ENCODE measurements at regions not wholly inside any gene's neighbourhood (a gene's known extent, or its start where the extent isn't known, plus 50 kb on each side); places are given as distances from the start of the nearest gene placed in this dataset.
"Not testable (repeated sequence)": the region's sequence is repeated elsewhere in the genome, so short reads cannot be mapped to it uniquely, and the experiment has no call there.

DNA sequence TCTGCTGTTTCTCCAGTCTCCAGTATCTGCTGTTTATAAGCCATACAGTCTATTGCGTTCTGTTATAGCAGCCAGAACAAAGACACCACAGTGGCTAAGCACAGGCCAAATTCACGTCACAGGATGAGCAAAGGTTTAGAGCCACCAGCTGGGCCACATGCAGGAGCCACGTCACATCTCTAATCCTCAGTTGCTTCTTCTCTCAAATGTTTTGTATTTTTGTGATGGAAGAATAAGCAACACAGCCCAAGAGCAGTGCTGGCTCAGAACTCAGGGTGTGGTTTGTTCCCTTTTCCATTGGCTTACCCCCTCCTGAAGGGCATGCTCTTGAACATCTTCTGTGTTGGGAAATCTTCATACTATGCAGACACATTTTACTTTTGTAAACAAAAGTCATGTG lies 309.4 kb upstream of the CDH5 start:
- peak; percentile 36 for DNase-seq (ENCODE audit: low read depth)

DNA sequence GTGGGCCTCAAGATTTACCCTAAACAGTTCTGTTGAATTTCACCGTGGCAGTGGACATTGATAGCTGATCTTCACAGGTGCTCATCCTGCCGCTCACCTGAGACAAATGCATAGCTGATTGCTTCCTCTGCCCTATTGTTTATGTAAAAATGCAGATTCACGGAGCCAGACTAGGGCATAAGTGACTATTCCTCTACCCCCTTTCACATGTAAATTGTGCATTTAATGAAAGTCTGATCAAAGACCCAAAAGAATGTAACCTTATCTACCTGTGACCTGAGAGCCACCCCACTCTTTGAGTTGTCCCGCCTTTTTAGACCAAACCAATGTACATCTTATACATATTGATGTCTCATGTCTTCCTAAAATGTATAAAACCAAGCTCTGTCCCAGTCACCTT lies 312.4 kb upstream of the CDH5 start:
- no peak for DNase-seq (ENCODE audit: low read depth)

DNA sequence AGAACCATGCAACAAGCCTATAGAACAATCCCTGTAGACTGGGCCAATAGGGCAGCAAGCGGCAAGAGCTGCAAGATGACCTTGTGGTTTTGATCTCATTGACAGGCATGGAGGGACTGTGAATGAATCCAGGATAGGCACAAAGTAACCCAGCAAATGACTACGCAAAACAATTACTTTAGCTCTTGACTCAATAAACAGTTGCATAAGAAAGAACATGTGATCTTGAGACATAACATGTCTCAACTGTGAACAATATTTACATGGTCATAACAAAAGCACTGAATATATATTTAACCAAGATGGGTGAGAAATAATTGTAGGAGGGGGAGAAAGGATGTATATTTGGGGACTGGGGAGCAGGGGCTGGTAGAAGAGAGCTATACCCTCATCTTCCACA lies 313.7 kb upstream of the CDH5 start:
- DNase-seq (ENCODE audit: low read depth): no peak

DNA sequence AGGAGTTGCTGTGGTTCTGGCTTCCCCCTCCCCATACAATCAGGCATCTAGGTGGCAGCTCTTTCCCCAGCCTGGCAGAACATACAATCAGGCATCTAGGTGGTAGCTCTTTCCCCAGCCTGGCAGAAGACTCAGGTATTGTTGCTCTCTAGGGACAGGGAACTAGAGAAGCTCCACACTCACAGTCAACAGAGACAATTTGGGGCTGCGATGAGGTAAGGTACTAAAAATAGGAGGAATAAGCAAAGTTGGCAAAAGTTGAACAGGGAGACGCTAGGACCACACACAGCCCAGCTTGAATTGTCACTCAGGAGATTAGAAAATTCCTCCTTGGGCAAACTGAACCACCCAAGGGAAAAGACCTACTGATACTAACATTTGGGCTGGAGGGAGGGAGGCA lies 315.5 kb upstream of the CDH5 start:
- DNase-seq (ENCODE audit: low read depth): no peak

DNA sequence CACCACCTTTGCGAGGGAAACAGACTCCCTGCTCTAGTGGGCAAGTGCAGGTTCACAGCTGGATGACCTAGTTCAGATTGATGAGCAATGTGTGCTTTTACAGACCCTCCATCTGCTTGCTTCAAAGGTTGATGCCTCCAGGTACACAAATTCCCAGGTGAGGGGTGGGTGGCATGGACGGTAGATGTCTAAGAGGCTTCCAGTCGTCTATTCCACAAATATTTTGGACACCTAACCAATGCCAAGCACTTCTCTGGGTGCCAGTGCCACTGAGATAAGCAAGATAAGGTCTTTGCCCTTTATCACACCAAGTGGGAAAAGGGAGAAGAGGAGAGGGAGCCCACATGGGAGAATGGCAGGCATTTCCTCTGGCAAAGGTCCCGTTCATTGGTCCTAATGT lies 316.6 kb upstream of the CDH5 start:
- DNase-seq (ENCODE audit: low read depth): no peak

- DNase-seq (ENCODE audit: low read depth): no peak
These were observed 320.9 kb upstream of the CDH5 start for GRCh38 chr16:66045626-66046025.

DNA sequence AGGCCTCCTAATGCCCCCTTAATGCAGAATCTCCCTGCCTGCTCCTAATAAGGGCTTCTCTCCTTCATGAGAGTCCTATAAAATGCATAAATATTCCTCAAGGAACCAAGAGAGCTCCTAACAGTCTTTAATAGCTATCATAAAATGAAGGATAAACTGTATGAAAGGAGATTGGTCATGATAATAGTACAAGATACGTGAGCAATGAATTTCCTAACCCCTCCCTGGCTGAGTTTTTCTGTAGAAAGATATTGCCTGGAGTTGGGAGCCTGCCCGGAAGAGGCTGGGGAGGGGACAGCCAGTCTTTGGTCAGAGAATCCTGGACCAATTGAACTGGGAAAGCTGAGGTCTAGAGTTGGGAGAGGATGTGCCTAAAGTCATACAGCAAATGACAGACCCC lies 321.9 kb upstream of the CDH5 start:
- DNase-seq (ENCODE audit: low read depth): no peak

- no peak for DNase-seq (ENCODE audit: low read depth)
These were observed 322.4 kb upstream of the CDH5 start for GRCh38 chr16:66044089-66044488.

DNA sequence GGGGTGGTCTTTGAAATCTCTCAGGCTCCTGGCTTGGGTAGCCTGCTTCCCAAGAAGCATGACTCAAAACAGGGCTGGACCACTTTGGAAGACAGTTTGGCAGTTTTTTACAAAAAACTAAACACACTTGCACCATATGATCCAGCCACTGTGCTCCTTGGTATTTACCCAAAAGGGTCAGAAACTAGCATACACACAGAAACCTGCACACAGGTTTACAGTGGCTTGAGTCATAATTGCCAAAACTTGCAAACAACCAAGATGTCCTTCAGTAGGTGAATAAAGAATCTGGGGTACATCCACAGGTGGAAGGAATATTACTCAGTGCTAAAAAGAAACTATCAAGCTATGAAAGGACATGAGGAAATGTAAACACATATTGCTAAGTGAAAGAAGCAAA lies 323.2 kb upstream of the CDH5 start:
- no peak for DNase-seq (ENCODE audit: low read depth)

- DNase-seq (ENCODE audit: low read depth): no peak
These were observed 324.1 kb upstream of the CDH5 start for GRCh38 chr16:66042341-66042740.

DNA sequence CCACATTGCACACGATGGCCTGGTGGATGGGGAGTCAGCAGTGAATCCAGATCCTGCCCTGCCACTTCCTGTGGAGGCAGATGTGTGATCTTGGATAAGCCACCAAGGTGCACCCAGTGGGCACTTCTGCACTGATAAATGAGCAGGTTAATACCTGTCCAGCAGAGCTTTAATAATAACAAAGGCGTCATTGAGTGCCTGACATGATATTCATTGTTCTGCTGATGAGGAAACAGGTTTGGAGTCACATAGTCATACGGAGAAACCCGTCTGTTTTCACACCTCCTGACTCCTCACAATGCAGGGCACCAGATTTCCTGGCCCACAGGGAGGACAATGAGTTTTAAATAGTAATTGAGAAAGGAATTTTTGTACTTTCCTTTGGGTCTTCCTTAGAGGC lies 324.6 kb upstream of the CDH5 start:
- DNase-seq (ENCODE audit: low read depth): no peak

DNA sequence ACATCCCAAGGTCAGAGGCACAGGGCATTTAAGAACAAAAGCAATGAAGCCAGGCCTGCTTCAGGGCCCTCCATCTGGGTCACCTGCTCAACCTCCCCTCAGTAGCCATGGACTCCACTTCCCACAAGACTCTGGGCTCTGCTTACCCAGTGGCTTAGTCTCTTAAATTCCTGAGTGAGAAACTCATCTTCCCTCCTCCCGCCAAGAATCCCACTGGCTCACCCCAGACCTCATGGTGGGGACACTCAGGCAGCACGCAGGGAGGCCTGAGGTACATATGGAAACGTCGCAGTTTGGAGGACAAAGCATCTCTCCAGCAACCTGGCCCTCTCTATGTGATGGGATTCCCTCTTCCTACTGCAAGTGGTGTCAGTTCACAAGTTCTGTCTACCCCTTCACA lies 326.7 kb upstream of the CDH5 start:
- DNase-seq (ENCODE audit: low read depth): no peak

DNA sequence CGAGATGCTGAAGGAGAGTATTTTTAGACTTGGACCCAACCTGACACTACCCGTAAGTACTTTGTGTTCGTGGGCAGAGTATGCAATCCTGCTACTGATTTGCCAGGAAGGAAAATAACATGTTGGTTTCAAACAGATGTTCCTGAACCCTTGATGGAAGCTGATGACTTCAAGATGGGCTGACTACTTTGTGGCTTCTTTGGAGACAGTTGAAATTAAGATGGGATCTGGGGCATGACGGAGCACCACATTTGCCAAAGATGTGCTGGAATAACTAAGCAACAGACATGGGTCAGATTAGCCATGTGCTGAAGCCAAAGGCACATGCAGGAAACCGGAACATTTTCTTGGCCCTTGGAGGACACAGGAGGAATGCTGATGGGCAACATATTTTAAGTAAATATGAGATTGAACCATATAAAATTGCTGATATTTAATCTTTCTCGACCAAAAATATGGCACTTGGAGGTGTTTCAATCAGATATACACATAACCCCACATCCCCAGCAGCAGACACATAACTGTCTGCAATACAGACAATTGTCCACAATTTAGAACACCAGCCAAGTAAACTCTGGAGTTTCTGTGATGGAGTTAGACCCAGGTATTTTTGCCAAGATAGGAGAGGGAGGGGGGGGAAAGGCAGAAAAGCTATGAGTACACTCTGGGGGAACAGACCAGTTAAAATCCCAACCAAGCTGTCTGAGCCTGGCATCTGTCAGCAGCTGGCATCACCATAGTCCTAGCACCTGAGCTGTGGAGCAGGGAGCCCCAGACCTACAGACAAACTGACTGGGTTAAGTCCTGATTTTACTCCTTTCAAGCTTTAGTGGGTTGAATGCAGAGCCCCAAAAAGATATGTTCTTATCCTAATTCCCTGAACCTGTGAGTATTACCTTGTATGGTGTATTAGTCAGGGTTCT lies 329.4 kb upstream of the CDH5 start:
- DNase-seq (ENCODE audit: low read depth): peak; percentile 84

- DNase-seq (ENCODE audit: low read depth): no peak
These were observed 330.3 kb upstream of the CDH5 start for GRCh38 chr16:66036184-66036583.

GRCh38 chr16:66035096-66035495 lies 331.4 kb upstream of the CDH5 start:
- DNase-seq (ENCODE audit: low read depth): no peak

DNA sequence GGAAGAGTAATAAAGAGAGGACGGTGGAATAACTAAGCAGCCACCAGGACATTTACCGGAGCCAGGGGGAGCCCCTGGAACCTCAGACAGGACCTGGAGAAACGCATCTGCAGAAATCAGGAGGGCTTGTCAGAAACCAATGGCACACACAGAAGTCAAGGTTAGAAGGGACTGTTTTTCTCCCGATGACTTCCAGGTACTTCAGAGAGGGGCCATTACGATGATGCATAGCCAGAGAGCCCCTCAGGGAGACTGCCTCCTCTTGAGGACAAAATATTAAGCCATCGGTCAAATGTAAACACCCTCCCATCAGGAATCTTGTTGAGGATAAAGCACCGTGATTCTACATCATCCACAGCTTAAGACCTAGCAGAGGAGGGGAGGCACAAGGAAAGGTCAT lies 333.6 kb upstream of the CDH5 start:
- no peak for DNase-seq (ENCODE audit: low read depth)

DNA sequence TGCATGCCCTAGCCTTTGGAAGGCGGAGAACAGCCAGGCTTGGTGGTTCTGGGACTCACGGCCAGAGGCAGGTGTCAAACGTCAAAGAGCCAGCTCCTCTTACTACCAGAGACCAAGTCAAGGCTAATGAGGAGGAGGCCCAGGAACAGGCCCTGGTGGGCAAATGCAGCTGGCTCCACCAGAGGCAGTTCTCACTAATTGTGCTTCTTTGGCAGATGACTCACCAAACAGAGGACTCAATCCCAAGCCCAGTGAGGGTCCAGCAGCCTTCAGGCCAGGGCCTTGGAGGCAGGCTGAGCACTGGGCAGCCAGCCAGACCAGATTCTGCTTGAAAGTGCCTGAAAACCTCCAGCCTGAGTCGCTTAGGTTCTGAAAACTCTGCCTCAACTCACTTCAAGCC lies 336.5 kb upstream of the CDH5 start:
- no peak for DNase-seq (ENCODE audit: low read depth)

GRCh38 chr16:66028510-66029216 lies 337.8 kb upstream of the CDH5 start:
- peak; percentile 42 for DNase-seq (ENCODE audit: low read depth)

DNA sequence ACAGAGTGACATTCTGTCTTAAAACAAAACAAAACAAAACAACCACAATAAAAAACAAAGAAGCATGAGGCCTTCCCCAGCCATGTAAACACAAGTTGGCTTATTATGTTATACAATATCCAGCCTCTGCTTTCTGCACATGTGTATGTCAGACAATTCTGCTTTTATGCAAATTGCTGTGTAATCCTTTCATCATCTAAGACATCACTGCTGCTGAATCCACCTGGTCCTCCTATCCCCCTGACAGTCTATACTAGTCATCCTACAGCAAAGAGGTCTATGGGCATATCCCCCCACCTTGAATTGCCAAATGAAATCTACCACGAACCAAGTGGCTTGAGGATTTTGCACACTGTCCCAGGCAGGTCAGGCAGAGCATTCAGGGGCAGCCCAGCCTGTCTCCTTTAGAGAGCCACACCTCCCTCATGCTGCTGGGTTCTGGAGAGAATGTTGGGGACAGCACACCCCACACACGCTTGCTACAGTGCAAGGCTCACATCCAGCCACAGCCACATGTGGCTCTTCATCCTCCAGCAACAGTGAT lies 339.6 kb upstream of the CDH5 start:
- DNase-seq (ENCODE audit: low read depth): no peak

GRCh38 chr16:66026211-66026610 lies 340.3 kb upstream of the CDH5 start:
- DNase-seq (ENCODE audit: low read depth): no peak

DNA sequence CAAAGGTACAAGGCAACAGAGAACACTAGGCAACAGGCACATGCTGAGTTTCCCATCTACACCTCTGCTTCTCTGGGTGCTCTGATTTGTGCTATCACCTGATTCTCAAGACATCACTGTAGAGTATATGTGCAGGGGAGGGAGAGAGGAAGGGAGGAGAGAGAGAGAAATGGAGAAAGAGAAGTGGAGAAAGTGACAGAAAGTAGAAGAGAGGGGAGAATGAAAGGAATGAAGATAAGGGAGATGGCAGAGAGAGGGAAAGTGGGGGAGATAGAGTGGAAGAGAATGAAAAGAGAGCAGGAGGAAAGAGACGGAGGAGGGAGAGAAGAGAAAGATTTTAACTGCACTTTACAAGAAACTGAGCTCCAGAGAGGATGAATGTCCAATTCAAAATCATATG lies 340.7 kb upstream of the CDH5 start:
- no peak for DNase-seq (ENCODE audit: low read depth)

DNA sequence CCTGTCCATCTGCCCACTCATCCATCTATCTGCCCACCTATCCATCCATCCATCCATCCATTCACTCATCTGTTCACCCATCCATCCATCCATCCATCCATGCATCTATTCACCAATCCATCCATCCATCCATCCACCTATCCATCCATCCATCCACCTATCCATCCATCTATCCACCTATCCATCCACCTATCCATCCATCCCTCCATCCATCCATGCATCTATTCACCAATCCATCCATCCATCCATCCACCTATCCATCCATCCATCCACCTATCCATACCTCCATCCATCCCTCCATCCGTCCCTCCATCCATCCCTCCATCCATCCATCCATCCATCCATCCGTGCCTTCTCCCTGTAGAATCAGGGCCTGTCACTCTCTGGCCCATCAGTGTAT lies 341.9 kb upstream of the CDH5 start:
- not testable (repeated sequence) for DNase-seq (ENCODE audit: low read depth)

DNA sequence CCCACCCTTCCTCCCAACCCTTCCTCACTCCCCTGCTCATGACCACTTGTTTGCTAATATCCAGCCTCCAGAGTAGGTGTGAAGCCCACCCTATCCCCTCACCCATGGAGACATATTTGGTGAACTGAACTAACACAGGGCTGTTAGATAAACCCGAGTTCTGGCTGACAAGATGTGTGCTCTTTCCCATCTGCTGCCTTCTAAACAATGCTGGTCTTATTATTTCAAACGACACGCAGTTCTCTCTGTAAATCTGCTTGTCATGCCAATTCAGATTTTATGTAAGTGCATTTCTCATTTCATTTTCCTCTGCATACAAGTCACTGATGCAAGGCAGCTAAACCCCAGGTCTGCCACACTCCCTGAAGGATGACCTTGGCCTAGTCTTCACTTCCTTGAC lies 343.0 kb upstream of the CDH5 start:
- DNase-seq (ENCODE audit: low read depth): no peak
